HG03060 (cell line): ENCODE measurements at regions not wholly inside any gene's neighbourhood (a gene's known extent, or its start where the extent isn't known, plus 50 kb on each side); places are given as distances from the start of the nearest gene placed in this dataset.

Experiments
- ATAC-seq: cut with Tn5 transposase; IDR thresholded peaks from one replicate; pipeline ENCODE4 v1.9.1; 2021; ENCODE audit warnings: low read depth, moderate number of reproducible peaks; ENCODE audit not compliant: unreplicated experiment

GRCh38 chr18:71809711-71810110, 734.4 kb downstream of the CBLN2 start:
- no peak for ATAC-seq

GRCh38 chr18:71808616-71809015, 735.5 kb downstream of the CBLN2 start:
- no peak for ATAC-seq

GRCh38 chr18:71807586-71807985, 736.6 kb downstream of the CBLN2 start:
- ATAC-seq, result no peak

- ATAC-seq, result no peak
Measured at GRCh38 chr18:71798986-71799673, 745.0 kb downstream of the CBLN2 start.

- no peak for ATAC-seq
Measured at GRCh38 chr18:71797554-71797953, 746.6 kb downstream of the CBLN2 start.

- no peak for ATAC-seq
Measured at GRCh38 chr18:71784777-71785176, 759.4 kb downstream of the CBLN2 start.

GRCh38 chr18:71760541-71760940, 783.6 kb downstream of the CBLN2 start:
- no peak for ATAC-seq

- ATAC-seq, result no peak
Measured at GRCh38 chr18:71754246-71754645, 789.9 kb downstream of the CBLN2 start.

- ATAC-seq, result no peak
Measured at GRCh38 chr18:71743634-71744033, 800.5 kb downstream of the CBLN2 start.

- no peak for ATAC-seq
Measured at GRCh38 chr18:71729611-71730010, 814.5 kb downstream of the CBLN2 start.

- no peak for ATAC-seq
Measured at GRCh38 chr18:71727909-71728308, 816.2 kb downstream of the CBLN2 start.

GRCh38 chr18:71725256-71725655, 818.9 kb downstream of the CBLN2 start:
- ATAC-seq, result no peak

- ATAC-seq, result no peak
Measured at GRCh38 chr18:71707985-71708500, 836.1 kb downstream of the CBLN2 start.

GRCh38 chr18:71707400-71707799, 836.7 kb downstream of the CBLN2 start:
- ATAC-seq, result no peak

- no peak for ATAC-seq
Measured at GRCh38 chr18:71689416-71690160, 854.6 kb downstream of the CBLN2 start.

GRCh38 chr18:71682591-71682990, 861.6 kb downstream of the CBLN2 start:
- ATAC-seq, result no peak

GRCh38 chr18:71678144-71678543, 866.0 kb downstream of the CBLN2 start:
- ATAC-seq, result no peak

- ATAC-seq, result no peak
Measured at GRCh38 chr18:71673954-71674353, 870.2 kb downstream of the CBLN2 start.

GRCh38 chr18:71673498-71673897, 870.6 kb downstream of the CBLN2 start:
- no peak for ATAC-seq

- ATAC-seq, result no peak
Measured at GRCh38 chr18:71666481-71666880, 877.7 kb downstream of the CBLN2 start.

GRCh38 chr18:71665131-71665530, 879.0 kb downstream of the CBLN2 start:
- no peak for ATAC-seq

- ATAC-seq, result no peak
Measured at GRCh38 chr18:71643822-71644221, 900.3 kb downstream of the CBLN2 start.
